ENCODE measurements at regions not wholly inside any gene's neighbourhood (a gene's known extent, or its start where the extent isn't known, plus 50 kb on each side); places are given as distances from the start of the nearest gene placed in this dataset.
A peak's percentile ranks its signal among the peaks of the same experiment; 100 is the strongest.

DNA sequence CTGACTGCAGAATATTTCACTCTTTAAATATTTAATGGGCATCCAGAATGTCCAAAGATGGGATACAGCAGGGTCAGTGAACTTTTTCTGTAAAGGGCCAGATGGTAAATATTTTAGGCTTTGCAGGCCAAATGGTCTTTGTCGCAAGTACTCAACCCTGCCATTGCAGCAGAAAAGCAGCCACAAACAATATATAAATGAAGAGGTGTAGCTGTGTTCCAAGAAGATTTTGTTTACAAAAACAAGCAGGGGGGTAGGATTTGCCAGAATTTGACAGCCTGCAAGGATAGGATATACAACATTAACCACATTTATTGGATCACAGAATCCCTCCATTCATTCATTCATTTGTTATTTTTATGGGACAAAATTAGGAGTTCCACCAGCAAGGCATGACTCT lies 435.0 kb upstream of the DYNLRB2 start (continued):
- TF ChIP-seq CREB1 (CRISPR knock-in tag; IDR thresholded peaks at IDR 0.05) (no peak), MYBL2 (CRISPR knock-in tag; IDR thresholded peaks at IDR 0.05) (no peak)

DNA sequence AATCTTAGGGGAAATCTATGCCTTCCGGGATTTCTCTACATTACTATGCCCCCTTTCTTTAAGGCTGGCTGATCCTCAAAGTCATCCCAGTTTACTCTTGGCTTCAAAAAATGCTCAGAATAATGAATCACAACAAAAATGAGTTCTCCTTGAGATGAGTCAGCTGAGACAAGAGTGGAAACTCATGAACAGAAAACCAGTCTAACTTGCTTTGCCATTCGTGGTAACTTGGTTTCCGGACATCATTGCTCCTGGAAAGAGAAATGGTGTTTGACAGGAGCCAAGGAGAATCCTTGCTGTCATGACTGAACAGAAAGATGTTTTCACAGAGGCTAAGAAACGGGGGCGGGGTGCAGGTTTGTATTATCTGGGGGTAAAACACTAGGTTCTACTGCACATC lies 435.6 kb upstream of the DYNLRB2 start:
- ChIA-PET POLR2A (no interaction called here), CTCF (no interaction called here)
- ATAC-seq (no peak), DNase-seq (ENCODE audit: low spot score) (no peak)
- Mint-ChIP-seq H3K9me3 (peaks cover 4% of the 10 kb centered on the region; the same call in 1 of the 2 replicates), H3K36me3 (no peaks in the 10 kb centered on the region), H3K4me1 (peaks cover 35% of the 10 kb centered on the region), H3K27ac (0 out of 2 replicates have a peak overlapping the region, but pooled peaks have one; percentile 11), H3K27me3 (ENCODE audit: low read depth) (no peaks in the 10 kb centered on the region; the same call in 1 of the 2 replicates), H3K4me3 (no peak overlapping the region)
- TF ChIP-seq, protein P1, sequence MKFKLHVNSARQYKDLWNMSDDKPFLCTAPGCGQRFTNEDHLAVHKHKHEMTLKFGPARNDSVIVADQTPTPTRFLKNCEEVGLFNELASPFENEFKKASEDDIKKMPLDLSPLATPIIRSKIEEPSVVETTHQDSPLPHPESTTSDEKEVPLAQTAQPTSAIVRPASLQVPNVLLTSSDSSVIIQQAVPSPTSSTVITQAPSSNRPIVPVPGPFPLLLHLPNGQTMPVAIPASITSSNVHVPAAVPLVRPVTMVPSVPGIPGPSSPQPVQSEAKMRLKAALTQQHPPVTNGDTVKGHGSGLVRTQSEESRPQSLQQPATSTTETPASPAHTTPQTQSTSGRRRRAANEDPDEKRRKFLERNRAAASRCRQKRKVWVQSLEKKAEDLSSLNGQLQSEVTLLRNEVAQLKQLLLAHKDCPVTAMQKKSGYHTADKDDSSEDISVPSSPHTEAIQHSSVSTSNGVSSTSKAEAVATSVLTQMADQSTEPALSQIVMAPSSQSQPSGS (CRISPR knock-in tag; IDR thresholded peaks at IDR 0.05; ENCODE audit: borderline replicate concordance, low read depth): no peak
- TF ChIP-seq, protein P2, sequence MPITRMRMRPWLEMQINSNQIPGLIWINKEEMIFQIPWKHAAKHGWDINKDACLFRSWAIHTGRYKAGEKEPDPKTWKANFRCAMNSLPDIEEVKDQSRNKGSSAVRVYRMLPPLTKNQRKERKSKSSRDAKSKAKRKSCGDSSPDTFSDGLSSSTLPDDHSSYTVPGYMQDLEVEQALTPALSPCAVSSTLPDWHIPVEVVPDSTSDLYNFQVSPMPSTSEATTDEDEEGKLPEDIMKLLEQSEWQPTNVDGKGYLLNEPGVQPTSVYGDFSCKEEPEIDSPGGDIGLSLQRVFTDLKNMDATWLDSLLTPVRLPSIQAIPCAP (CRISPR knock-in tag; IDR thresholded peaks at IDR 0.05): no peak
- TF ChIP-seq ZBTB21 (CRISPR knock-in tag; IDR thresholded peaks at IDR 0.05; ENCODE audit: borderline replicate concordance): no peak
- TF ChIP-seq SOX15 (CRISPR knock-in tag; IDR thresholded peaks at IDR 0.05): no peak
- TF ChIP-seq SMAD4 (CRISPR knock-in tag; IDR thresholded peaks at IDR 0.05): no peak
- TF ChIP-seq OVOL2 (CRISPR knock-in tag; IDR thresholded peaks at IDR 0.05; ENCODE audit: borderline replicate concordance): no peak
- TF ChIP-seq JUN (CRISPR knock-in tag; IDR thresholded peaks at IDR 0.05): no peak
- TF ChIP-seq ZNF263 (CRISPR knock-in tag; IDR thresholded peaks at IDR 0.05; ENCODE audit: low read depth): no peak
- no peak for TF ChIP-seq ATF1 (CRISPR knock-in tag; IDR thresholded peaks at IDR 0.05)
- TF ChIP-seq, protein P3, sequence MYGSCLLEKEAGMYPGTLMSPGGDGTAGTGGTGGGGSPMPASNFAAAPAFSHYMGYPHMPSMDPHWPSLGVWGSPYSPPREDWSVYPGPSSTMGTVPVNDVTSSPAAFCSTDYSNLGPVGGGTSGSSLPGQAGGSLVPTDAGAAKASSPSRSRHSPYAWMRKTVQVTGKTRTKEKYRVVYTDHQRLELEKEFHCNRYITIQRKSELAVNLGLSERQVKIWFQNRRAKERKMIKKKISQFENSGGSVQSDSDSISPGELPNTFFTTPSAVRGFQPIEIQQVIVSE (CRISPR knock-in tag; IDR thresholded peaks at IDR 0.05; ENCODE audit: borderline replicate concordance): no peak
- TF ChIP-seq, protein P4, sequence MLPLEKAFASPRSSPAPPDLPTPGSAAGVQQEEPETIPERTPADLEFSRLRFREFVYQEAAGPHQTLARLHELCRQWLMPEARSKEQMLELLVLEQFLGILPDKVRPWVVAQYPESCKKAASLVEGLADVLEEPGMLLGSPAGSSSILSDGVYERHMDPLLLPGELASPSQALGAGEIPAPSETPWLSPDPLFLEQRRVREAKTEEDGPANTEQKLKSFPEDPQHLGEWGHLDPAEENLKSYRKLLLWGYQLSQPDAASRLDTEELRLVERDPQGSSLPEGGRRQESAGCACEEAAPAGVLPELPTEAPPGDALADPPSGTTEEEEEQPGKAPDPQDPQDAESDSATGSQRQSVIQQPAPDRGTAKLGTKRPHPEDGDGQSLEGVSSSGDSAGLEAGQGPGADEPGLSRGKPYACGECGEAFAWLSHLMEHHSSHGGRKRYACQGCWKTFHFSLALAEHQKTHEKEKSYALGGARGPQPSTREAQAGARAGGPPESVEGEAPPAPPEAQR (CRISPR knock-in tag; IDR thresholded peaks at IDR 0.05): no peak
- no peak for TF ChIP-seq SMAD3 (CRISPR knock-in tag; IDR thresholded peaks at IDR 0.05; ENCODE audit: borderline replicate concordance)
- TF ChIP-seq, protein P5, sequence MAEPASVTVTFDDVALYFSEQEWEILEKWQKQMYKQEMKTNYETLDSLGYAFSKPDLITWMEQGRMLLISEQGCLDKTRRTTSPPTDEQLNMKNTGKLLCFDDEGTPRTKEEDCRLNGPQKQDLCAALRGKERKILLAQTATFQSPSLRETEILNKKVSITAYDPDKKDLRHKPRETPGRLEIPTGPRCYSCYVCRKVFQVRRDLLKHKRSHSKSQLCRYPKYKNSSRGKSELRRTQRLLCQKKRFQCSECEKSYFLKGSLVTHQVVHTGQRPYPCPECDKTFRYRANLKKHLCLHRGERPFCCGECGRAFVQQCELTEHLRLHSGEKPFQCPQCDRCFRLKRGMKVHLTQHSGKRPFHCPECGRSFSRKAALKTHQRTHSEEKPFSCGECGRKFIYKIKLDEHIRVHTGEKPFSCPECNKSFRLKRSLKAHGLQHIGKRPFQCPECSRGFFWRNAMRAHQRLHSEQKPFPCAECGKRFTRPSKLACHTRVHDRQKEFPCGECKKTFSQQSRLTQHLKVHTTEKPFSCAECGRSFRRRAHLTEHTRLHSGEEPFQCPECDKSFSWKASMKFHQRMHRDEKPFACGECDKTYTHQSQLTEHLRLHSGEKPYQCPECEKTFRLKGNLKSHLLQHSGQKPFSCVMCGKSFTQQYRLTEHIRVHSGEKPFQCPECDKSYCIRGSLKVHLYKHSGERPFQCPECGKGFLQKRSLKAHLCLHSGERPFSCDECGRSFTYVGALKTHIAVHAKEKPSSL (CRISPR knock-in tag; conservative IDR thresholded peaks at IDR 0.05): no peak

DNA sequence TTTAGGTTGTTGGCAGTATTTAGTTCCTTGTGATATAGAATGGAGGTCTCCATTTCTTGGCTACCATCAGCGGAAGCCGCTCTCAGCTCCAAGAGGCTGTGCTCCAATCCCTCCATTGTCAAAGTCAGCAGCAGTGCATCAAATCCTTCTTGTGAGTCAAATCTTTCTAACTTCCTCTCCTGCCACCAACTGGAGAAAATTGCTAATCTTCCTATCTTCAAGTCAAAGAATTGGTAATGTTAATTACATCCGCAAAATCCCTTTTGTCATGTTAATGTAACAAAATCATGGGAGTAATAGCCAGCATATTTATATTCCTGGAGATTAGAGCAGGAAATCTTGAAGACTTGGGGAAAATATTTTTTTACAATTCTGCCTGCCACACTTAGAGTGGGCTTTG lies 436.4 kb upstream of the DYNLRB2 start:
- Mint-ChIP-seq H3K4me3 (no peak overlapping the region), H3K27me3 (ENCODE audit: low read depth) (no peaks in the 10 kb centered on the region; the same call in 1 of the 2 replicates), H3K36me3 (no peaks in the 10 kb centered on the region), H3K4me1 (peaks cover 31% of the 10 kb centered on the region), H3K9me3 (peaks cover 4% of the 10 kb centered on the region; the same call in 1 of the 2 replicates), H3K27ac (no peak overlapping the region)
- ChIA-PET POLR2A (no interaction called here), CTCF (no interaction called here)
- ATAC-seq (no peak), DNase-seq (ENCODE audit: low spot score) (no peak)
- TF ChIP-seq, protein P6, sequence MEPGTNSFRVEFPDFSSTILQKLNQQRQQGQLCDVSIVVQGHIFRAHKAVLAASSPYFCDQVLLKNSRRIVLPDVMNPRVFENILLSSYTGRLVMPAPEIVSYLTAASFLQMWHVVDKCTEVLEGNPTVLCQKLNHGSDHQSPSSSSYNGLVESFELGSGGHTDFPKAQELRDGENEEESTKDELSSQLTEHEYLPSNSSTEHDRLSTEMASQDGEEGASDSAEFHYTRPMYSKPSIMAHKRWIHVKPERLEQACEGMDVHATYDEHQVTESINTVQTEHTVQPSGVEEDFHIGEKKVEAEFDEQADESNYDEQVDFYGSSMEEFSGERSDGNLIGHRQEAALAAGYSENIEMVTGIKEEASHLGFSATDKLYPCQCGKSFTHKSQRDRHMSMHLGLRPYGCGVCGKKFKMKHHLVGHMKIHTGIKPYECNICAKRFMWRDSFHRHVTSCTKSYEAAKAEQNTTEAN (CRISPR knock-in tag; IDR thresholded peaks at IDR 0.05): no peak
- TF ChIP-seq ZNF263 (CRISPR knock-in tag; IDR thresholded peaks at IDR 0.05; ENCODE audit: low read depth) (no peak), CBFB (CRISPR knock-in tag; IDR thresholded peaks at IDR 0.05; ENCODE audit: low read depth) (no peak), NFYB (CRISPR knock-in tag; conservative IDR thresholded peaks at IDR 0.05; ENCODE audit: low read depth) (no peak), NFE2L1 (CRISPR knock-in tag; IDR thresholded peaks at IDR 0.05) (no peak), ETV6 (CRISPR knock-in tag; IDR thresholded peaks at IDR 0.05) (no peak)
- TF ChIP-seq, protein P7, sequence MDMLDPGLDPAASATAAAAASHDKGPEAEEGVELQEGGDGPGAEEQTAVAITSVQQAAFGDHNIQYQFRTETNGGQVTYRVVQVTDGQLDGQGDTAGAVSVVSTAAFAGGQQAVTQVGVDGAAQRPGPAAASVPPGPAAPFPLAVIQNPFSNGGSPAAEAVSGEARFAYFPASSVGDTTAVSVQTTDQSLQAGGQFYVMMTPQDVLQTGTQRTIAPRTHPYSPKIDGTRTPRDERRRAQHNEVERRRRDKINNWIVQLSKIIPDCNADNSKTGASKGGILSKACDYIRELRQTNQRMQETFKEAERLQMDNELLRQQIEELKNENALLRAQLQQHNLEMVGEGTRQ (CRISPR knock-in tag; IDR thresholded peaks at IDR 0.05): no peak
- TF ChIP-seq, protein P8, sequence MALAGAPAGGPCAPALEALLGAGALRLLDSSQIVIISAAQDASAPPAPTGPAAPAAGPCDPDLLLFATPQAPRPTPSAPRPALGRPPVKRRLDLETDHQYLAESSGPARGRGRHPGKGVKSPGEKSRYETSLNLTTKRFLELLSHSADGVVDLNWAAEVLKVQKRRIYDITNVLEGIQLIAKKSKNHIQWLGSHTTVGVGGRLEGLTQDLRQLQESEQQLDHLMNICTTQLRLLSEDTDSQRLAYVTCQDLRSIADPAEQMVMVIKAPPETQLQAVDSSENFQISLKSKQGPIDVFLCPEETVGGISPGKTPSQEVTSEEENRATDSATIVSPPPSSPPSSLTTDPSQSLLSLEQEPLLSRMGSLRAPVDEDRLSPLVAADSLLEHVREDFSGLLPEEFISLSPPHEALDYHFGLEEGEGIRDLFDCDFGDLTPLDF (CRISPR knock-in tag; IDR thresholded peaks at IDR 0.05): no peak
- TF ChIP-seq, protein P9, sequence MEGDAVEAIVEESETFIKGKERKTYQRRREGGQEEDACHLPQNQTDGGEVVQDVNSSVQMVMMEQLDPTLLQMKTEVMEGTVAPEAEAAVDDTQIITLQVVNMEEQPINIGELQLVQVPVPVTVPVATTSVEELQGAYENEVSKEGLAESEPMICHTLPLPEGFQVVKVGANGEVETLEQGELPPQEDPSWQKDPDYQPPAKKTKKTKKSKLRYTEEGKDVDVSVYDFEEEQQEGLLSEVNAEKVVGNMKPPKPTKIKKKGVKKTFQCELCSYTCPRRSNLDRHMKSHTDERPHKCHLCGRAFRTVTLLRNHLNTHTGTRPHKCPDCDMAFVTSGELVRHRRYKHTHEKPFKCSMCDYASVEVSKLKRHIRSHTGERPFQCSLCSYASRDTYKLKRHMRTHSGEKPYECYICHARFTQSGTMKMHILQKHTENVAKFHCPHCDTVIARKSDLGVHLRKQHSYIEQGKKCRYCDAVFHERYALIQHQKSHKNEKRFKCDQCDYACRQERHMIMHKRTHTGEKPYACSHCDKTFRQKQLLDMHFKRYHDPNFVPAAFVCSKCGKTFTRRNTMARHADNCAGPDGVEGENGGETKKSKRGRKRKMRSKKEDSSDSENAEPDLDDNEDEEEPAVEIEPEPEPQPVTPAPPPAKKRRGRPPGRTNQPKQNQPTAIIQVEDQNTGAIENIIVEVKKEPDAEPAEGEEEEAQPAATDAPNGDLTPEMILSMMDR (IDR thresholded peaks at IDR 0.05): no peak

Measured in WTC11 (cell line).